ENCODE measurements at regions not wholly inside any gene's neighbourhood (a gene's known extent, or its start where the extent isn't known, plus 50 kb on each side); places are given as distances from the start of the nearest gene placed in this dataset.

DNA sequence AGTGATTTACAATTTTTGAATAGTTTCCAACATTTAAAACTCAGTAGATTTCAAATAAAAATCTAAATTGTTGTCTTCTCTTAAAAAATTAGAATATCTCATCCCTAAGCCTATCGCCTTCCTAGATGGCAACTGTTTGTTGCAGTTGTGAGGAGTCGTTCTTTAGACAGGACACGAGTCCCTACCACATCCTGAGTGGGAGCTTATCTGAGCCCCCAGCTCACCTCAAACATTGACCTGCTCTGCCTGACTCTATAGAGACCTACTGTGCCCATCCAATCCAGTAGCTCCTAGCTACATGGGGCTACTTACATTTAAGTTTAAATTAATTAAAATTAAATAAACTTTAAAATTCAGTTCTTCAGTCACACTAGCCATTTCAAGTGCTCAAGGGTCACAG lies 434.7 kb downstream of the FOXO1 start:
- Histone ChIP-seq H3K27me3 (ENCODE audit: control insufficient read depth, extremely low read depth, insufficient read depth, low read length) (no peaks in the 10 kb centered on the region), H3K9me1 (ENCODE audit: control insufficient read depth, extremely low read depth, insufficient read depth, low read length) (no peaks in the 10 kb centered on the region), H3K9ac (ENCODE audit: control insufficient read depth, extremely low read depth, insufficient read depth, low read length) (no peak overlapping the region), H3K27ac (ENCODE audit: control insufficient read depth, insufficient read depth, low read length) (no peak overlapping the region), H3K9me3 (ENCODE audit: control insufficient read depth, low read depth, low read length) (no peaks in the 10 kb centered on the region), H3K4me2 (ENCODE audit: control insufficient read depth, extremely low read depth, insufficient read depth, low read depth, low read length) (no peak overlapping the region), H2AFZ (ENCODE audit: control insufficient read depth, low read length) (no peak overlapping the region), H4K20me1 (ENCODE audit: control insufficient read depth, extremely low read depth, insufficient read depth, low read length) (no peaks in the 10 kb centered on the region), H3K4me1 (ENCODE audit: control insufficient read depth, extremely low read depth, insufficient read depth, low read length) (peaks cover 28% of the 10 kb centered on the region), H3K4me3 (ENCODE audit: control insufficient read depth in 2 of 3, extremely low read depth in 1 of 3, insufficient read depth in 2 of 3, low read depth in 1 of 3, low read length in 3 of 3) (no peak overlapping the region), H3K36me3 (ENCODE audit: control insufficient read depth in 2 of 2, extremely low read depth in 1 of 2, insufficient read depth in 2 of 2, low read length in 2 of 2) (no peaks in the 10 kb centered on the region), H3K79me2 (ENCODE audit: control insufficient read depth, insufficient read depth, low read length) (no peaks in the 10 kb centered on the region)
- FAIRE-seq = no peak
- dilution Hi-C loops (cut with MboI; ENCODE audit: extremely low pct_ligation_motif_present, low sequenced_read_pairs) = no loop called here
- no peak for TF ChIP-seq EZH2 (IDR thresholded peaks at IDR 0.05; ENCODE audit: low read length)
- TF ChIP-seq, protein P1, sequence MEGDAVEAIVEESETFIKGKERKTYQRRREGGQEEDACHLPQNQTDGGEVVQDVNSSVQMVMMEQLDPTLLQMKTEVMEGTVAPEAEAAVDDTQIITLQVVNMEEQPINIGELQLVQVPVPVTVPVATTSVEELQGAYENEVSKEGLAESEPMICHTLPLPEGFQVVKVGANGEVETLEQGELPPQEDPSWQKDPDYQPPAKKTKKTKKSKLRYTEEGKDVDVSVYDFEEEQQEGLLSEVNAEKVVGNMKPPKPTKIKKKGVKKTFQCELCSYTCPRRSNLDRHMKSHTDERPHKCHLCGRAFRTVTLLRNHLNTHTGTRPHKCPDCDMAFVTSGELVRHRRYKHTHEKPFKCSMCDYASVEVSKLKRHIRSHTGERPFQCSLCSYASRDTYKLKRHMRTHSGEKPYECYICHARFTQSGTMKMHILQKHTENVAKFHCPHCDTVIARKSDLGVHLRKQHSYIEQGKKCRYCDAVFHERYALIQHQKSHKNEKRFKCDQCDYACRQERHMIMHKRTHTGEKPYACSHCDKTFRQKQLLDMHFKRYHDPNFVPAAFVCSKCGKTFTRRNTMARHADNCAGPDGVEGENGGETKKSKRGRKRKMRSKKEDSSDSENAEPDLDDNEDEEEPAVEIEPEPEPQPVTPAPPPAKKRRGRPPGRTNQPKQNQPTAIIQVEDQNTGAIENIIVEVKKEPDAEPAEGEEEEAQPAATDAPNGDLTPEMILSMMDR (optimal IDR thresholded peaks at IDR 0.05 in 1 of 3, IDR thresholded peaks at IDR 0.05 in 1 of 3, conservative IDR thresholded peaks at IDR 0.05 in 1 of 3; ENCODE audit: extremely low read depth in 1 of 3, insufficient read depth in 2 of 3, low read length in 3 of 3) = no peak
- no peak for DNase-seq (ENCODE audit: low read depth, low spot score)

DNA sequence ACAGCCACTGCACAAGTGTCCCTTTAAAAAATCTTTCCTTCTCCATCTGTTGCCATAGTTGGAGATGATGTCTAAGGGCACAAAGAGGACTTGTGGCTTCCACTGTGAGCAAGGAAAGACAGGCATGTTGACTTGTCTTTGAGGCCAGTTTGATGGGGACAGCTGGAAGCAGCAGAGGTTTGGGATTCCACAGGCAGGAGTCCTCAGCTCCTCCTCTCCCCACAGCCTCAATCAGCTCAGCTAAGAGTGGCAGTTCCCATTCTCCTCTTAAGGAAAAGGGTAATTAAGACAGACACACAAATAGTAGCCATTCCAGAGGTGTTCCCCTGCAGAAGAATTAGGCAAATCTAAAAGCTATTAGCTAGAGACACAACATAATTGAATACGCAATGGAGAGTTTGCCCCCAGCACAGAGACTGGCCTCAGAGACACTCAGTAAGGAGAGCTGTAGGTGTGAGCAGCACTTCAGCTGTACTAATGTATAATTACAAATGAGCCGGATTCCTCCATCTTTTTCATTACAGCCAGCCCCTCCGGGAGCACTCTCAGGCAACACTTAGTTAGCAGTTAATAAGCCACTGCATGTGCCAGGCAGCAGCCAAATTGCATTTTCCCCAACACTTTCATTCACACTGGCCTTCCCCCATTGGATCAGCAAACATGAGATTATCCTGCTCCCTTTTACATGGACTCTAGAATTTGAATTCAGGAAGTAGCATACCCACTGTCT lies 434.0 kb downstream of the FOXO1 start:
- Histone ChIP-seq H3K4me3 (ENCODE audit: control insufficient read depth in 2 of 3, extremely low read depth in 1 of 3, insufficient read depth in 2 of 3, low read depth in 1 of 3, low read length in 3 of 3) (no peak overlapping the region), H3K9me1 (ENCODE audit: control insufficient read depth, extremely low read depth, insufficient read depth, low read length) (no peaks in the 10 kb centered on the region), H3K79me2 (ENCODE audit: control insufficient read depth, insufficient read depth, low read length) (no peaks in the 10 kb centered on the region), H3K9ac (ENCODE audit: control insufficient read depth, extremely low read depth, insufficient read depth, low read length) (no peak overlapping the region), H2AFZ (ENCODE audit: control insufficient read depth, low read length) (no peak overlapping the region), H3K4me1 (ENCODE audit: control insufficient read depth, extremely low read depth, insufficient read depth, low read length) (peaks cover 30% of the 10 kb centered on the region), H3K4me2 (ENCODE audit: control insufficient read depth, extremely low read depth, insufficient read depth, low read depth, low read length) (no peak overlapping the region), H3K27ac (ENCODE audit: control insufficient read depth, insufficient read depth, low read length) (no peak overlapping the region), H3K27me3 (ENCODE audit: control insufficient read depth, extremely low read depth, insufficient read depth, low read length) (no peaks in the 10 kb centered on the region), H3K36me3 (ENCODE audit: control insufficient read depth in 2 of 2, extremely low read depth in 1 of 2, insufficient read depth in 2 of 2, low read length in 2 of 2) (no peaks in the 10 kb centered on the region), H4K20me1 (ENCODE audit: control insufficient read depth, extremely low read depth, insufficient read depth, low read length) (no peaks in the 10 kb centered on the region), H3K9me3 (ENCODE audit: control insufficient read depth, low read depth, low read length) (no peaks in the 10 kb centered on the region)
- DNase-seq (ENCODE audit: low read depth, low spot score) = no peak
- dilution Hi-C loops (cut with MboI; ENCODE audit: extremely low pct_ligation_motif_present, low sequenced_read_pairs) = no loop called here
- TF ChIP-seq EZH2 (IDR thresholded peaks at IDR 0.05; ENCODE audit: low read length) = no peak
- TF ChIP-seq, protein P1 (optimal IDR thresholded peaks at IDR 0.05 in 1 of 3, IDR thresholded peaks at IDR 0.05 in 1 of 3, conservative IDR thresholded peaks at IDR 0.05 in 1 of 3; ENCODE audit: extremely low read depth in 1 of 3, insufficient read depth in 2 of 3, low read length in 3 of 3) = no peak
- no peak for FAIRE-seq

Data from keratinocyte (primary cell).